K562 (cell line): ENCODE measurements at regions not wholly inside any gene's neighbourhood (a gene's known extent, or its start where the extent isn't known, plus 50 kb on each side); places are given as distances from the start of the nearest gene placed in this dataset.

ENCODE experiments used
- BRCA1 ChIP-seq, 2 experiments: fragments of 450-650 bp in 1 of 2; sonication (generic) in 1 of 2; formaldehyde crosslinking in 1 of 2; IDR thresholded peaks; 2 replicates each; pipeline versions ENCODE4 v1.5.0 to v1.6.1; 2017 to 2020; ENCODE audit warnings: mild to moderate bottlenecking in 1 of 2, missing genetic modification reagents in 1 of 2
- HMG20B ChIP-seq: fragments of 250-450 bp; sonication (Bioruptor Pico); IDR thresholded peaks from 2 replicates; pipeline ENCODE4 v1.5.0; 2021; ENCODE audit warnings: mild to moderate bottlenecking
- MEF2A ChIP-seq: IDR thresholded peaks from 2 replicates; pipeline ENCODE4 v1.6.1; 2011; ENCODE audit warnings: low read depth, mild to moderate bottlenecking, low read length, moderate library complexity; ENCODE audit not compliant: control insufficient read depth
- MTA2 ChIP-seq: fragments of 450-650 bp; IDR thresholded peaks from 2 replicates; pipeline ENCODE4 v1.6.1; 2016; ENCODE audit warnings: low read depth
- NFIC ChIP-seq: fragments of 450-650 bp; IDR thresholded peaks from 2 replicates; pipeline ENCODE4 v1.6.1; 2017; ENCODE audit warnings: mild to moderate bottlenecking, inconsistent platforms
- NFYB ChIP-seq: IDR thresholded peaks from 2 replicates; pipeline ENCODE4 v1.6.1; 2011; ENCODE audit warnings: mild to moderate bottlenecking, moderate library complexity; ENCODE audit not compliant: insufficient read length; ENCODE audit errors: extremely low read depth
- POLR3G ChIP-seq: IDR thresholded peaks from 2 replicates; pipeline ENCODE4 v1.6.1; 2011; ENCODE audit not compliant: insufficient read length, insufficient replicate concordance; ENCODE audit errors: extremely low read depth
- PRMT5 ChIP-seq: sonication (generic); formaldehyde crosslinking; IDR thresholded peaks from 2 replicates; pipeline ENCODE4 v1.5.0; 2020; ENCODE audit warnings: missing genetic modification reagents
- SRSF1 ChIP-seq: fragments of 200-400 bp; formaldehyde crosslinking; IDR thresholded peaks from 2 replicates; pipeline ENCODE4 v1.6.1; 2017; ENCODE audit warnings: mild to moderate bottlenecking, low read depth, low read length, moderate library complexity
- STAT5A ChIP-seq: IDR thresholded peaks from 2 replicates; pipeline ENCODE4 v1.6.1; 2012; ENCODE audit warnings: low read length, inconsistent platforms, borderline replicate concordance
- TCF7L2 ChIP-seq: fragments of 150-350 bp; IDR thresholded peaks from 2 replicates; pipeline ENCODE4 v1.6.1; 2016; ENCODE audit warnings: low read depth, mild to moderate bottlenecking, low read length, moderate library complexity
- ZNF347 ChIP-seq: fragments of 450-650 bp; formaldehyde crosslinking; IDR thresholded peaks from 2 replicates; pipeline ENCODE4 v1.4.0; 2020; ENCODE audit warnings: low read depth, mild to moderate bottlenecking, moderate library complexity
- ZNF431 ChIP-seq: sonication (generic); formaldehyde crosslinking; IDR thresholded peaks from 2 replicates; pipeline ENCODE4 v1.8.0; 2022; ENCODE audit warnings: mild to moderate bottlenecking, missing genetic modification reagents
- TF ChIP-seq, protein P1 (sequence below), 3 experiments: IDR thresholded peaks in 2 of 3; conservative IDR thresholded peaks in 1 of 3; 2 replicates each; pipeline ENCODE4 v1.5.1; 2011 to 2012; ENCODE audit warnings: low read length in 3 of 3, mild to moderate bottlenecking in 3 of 3, control low read depth in 2 of 3, improper control_type of control experiment in 1 of 3, inconsistent platforms in 1 of 3, low read depth in 1 of 3, mixed read lengths in 1 of 3, moderate library complexity in 1 of 3; ENCODE audit not compliant: insufficient read depth in 2 of 3

- TF ChIP-seq ZNF347 (CRISPR knock-in tag): no peak
- TF ChIP-seq SRSF1: no peak
- no peak for TF ChIP-seq BRCA1 (IDR thresholded peaks at IDR 0.05)
- no peak for TF ChIP-seq BRCA1 (CRISPR knock-in tag; IDR thresholded peaks at IDR 0.05)
- no peak for TF ChIP-seq PRMT5 (CRISPR knock-in tag)
- TF ChIP-seq NFYB: no peak
- no peak for TF ChIP-seq ZNF431 (CRISPR knock-in tag)
- TF ChIP-seq, protein P1, sequence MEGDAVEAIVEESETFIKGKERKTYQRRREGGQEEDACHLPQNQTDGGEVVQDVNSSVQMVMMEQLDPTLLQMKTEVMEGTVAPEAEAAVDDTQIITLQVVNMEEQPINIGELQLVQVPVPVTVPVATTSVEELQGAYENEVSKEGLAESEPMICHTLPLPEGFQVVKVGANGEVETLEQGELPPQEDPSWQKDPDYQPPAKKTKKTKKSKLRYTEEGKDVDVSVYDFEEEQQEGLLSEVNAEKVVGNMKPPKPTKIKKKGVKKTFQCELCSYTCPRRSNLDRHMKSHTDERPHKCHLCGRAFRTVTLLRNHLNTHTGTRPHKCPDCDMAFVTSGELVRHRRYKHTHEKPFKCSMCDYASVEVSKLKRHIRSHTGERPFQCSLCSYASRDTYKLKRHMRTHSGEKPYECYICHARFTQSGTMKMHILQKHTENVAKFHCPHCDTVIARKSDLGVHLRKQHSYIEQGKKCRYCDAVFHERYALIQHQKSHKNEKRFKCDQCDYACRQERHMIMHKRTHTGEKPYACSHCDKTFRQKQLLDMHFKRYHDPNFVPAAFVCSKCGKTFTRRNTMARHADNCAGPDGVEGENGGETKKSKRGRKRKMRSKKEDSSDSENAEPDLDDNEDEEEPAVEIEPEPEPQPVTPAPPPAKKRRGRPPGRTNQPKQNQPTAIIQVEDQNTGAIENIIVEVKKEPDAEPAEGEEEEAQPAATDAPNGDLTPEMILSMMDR (IDR thresholded peaks at IDR 0.05 in 2 of 3, conservative IDR thresholded peaks at IDR 0.05 in 1 of 3; ENCODE audit: insufficient read depth in 2 of 3, low read depth in 1 of 3, low read length in 3 of 3): no peak
- TF ChIP-seq MEF2A: no peak
- no peak for TF ChIP-seq MTA2
- TF ChIP-seq HMG20B: no peak
- TF ChIP-seq STAT5A: no peak
- no peak for TF ChIP-seq TCF7L2
- no peak for TF ChIP-seq POLR3G
- no peak for TF ChIP-seq NFIC
These were observed 104.5 kb upstream of the MKLN1 start for GRCh38 chr7:131223151-131223550.
